Stomach (tissue), 8 donors: ENCODE measurements at regions not wholly inside any gene's neighbourhood (a gene's known extent, or its start where the extent isn't known, plus 50 kb on each side); places are given as distances from the start of the nearest gene placed in this dataset.
A peak's percentile ranks its signal among the peaks of the same experiment; 100 is the strongest.

Experiments used
- DNase-seq, 2 donors: peaks; one replicate each; pipeline versions ENCODE4 v3.0.0 to v3.0.0-alpha.2; 2013 to 2019
- H3K27ac ChIP-seq, 5 donors: fragments of 200-600 bp in 4 of 5; sonication (generic) in 4 of 5; one replicate each; pipeline ENCODE4 v1.5.1; 2013 to 2019; ENCODE audit warnings: mild to moderate bottlenecking in 1 of 5, moderate library complexity in 1 of 5
- H3K27me3 ChIP-seq, 3 donors: fragments of 200-600 bp; sonication (generic); one replicate each; pipeline ENCODE4 v1.5.1; 2017 to 2019; ENCODE audit warnings: mixed run types in 1 of 3
- H3K36me3 ChIP-seq, 4 donors: fragments of 200-600 bp; sonication (generic); 1 replicate in 3 of 4; 2 replicates in 1 of 4; pipeline ENCODE4 v1.5.1; 2016 to 2019
- H3K4me1 ChIP-seq, 4 donors: fragments of 200-600 bp; sonication (generic); one replicate each; pipeline ENCODE4 v1.5.1; 2016 to 2019
- H3K4me3 ChIP-seq, 4 donors: fragments of 200-600 bp; sonication (generic) in 3 of 4; one replicate each; pipeline ENCODE4 v1.5.1; 2016 to 2019; ENCODE audit warnings: mild to moderate bottlenecking in 1 of 4
- H3K9me3 ChIP-seq, 4 donors: fragments of 200-600 bp; sonication (generic); one replicate each; pipeline ENCODE4 v1.5.1; 2016 to 2019
- EP300 ChIP-seq: sonication (generic); formaldehyde crosslinking; IDR thresholded peaks from one replicate; pipeline ENCODE4 v1.6.1; 2017; ENCODE audit warnings: antibody characterized with exemption
- POLR2A ChIP-seq, 4 donors: fragments of 450-650 bp; IDR thresholded peaks; one replicate each; pipeline ENCODE4 v1.6.1; 2016; ENCODE audit warnings: antibody characterized with exemption in 4 of 4, control low read depth in 2 of 4, mild to moderate bottlenecking in 1 of 4, moderate library complexity in 1 of 4
- POLR2AphosphoS5 ChIP-seq, 3 donors: sonication (generic); formaldehyde crosslinking; IDR thresholded peaks; one replicate each; pipeline ENCODE4 v1.6.1; 2016; ENCODE audit warnings: antibody characterized with exemption in 3 of 3
- WGBS, 5 donors: extraction: QIAGEN DNeasy Blood & Tissue Kit in 3 of 5; methylation state at CpG; one replicate each; pipeline versions ENCODE4 v1.1.5 to v1.1.7; 2013 to 2018; 5-methylcytosine and 5-hydroxymethylcytosine counted together
- intact Hi-C: fragments of 100-400 bp; cut with DNase I; formaldehyde crosslinking; loops from one replicate; pipeline ENCODE4 v1.15.1; 2023; ENCODE audit warnings: low total_unique reads
- TF ChIP-seq, protein P1 (sequence below), 7 experiments: fragments of 450-650 bp in 4 of 7; fragments of 200-600 bp in 3 of 7; sonication (generic) in 3 of 7; IDR thresholded peaks; one replicate each; pipeline ENCODE4 v1.5.1; 2016 to 2019; ENCODE audit warnings: antibody characterized with exemption in 7 of 7, control low read depth in 2 of 7, mild to moderate bottlenecking in 1 of 7
- donor health status: healthy with polysubstance abuse.
- donor health status: Bipolar disorder and iron deficiency.
- donor health status: healthy.

DNA sequence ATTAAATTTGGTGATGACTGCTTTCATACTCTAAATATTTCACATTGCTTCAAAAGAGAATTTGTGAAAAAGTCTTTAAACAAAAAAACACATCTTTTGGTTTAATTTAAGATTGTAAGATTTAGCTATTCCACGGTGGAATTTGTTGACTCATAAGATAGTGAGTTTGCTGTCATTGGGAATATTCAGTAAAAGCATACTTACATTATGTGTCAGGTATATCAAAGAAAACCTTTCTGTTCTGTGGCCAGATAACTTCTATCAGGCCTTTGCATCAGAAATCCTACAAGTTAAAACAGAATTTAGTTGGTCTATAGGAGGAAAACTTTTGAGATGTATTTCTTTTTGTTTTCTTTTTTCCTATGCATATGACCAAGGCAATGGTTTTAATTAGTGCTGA is 148.8 kb upstream of the E2F7 start:
- Histone ChIP-seq H3K36me3 (no peaks in the 10 kb centered on the region), H3K4me3 (no peak overlapping the region), H3K27ac (no peak overlapping the region), H3K4me1 (peaks cover 0 to 12% (median 0%) of the 10 kb centered on the region in 4 donors), H3K27me3 (no peaks in the 10 kb centered on the region), H3K9me3 (peaks cover 0 to 9% (median 2%) of the 10 kb centered on the region in 4 donors)
- 15 to 57% (median 47%) methylated on average over 1 of the region's 1 CpG for WGBS, 5 donors
- intact Hi-C loops: no loop called here
- no peak for DNase-seq
- no peak for TF ChIP-seq EP300
- no peak for TF ChIP-seq POLR2AphosphoS5 (IDR thresholded peaks at IDR 0.05)
- TF ChIP-seq, protein P1, sequence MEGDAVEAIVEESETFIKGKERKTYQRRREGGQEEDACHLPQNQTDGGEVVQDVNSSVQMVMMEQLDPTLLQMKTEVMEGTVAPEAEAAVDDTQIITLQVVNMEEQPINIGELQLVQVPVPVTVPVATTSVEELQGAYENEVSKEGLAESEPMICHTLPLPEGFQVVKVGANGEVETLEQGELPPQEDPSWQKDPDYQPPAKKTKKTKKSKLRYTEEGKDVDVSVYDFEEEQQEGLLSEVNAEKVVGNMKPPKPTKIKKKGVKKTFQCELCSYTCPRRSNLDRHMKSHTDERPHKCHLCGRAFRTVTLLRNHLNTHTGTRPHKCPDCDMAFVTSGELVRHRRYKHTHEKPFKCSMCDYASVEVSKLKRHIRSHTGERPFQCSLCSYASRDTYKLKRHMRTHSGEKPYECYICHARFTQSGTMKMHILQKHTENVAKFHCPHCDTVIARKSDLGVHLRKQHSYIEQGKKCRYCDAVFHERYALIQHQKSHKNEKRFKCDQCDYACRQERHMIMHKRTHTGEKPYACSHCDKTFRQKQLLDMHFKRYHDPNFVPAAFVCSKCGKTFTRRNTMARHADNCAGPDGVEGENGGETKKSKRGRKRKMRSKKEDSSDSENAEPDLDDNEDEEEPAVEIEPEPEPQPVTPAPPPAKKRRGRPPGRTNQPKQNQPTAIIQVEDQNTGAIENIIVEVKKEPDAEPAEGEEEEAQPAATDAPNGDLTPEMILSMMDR (IDR thresholded peaks at IDR 0.05): no peak
- TF ChIP-seq POLR2A (IDR thresholded peaks at IDR 0.05): no peak

DNA sequence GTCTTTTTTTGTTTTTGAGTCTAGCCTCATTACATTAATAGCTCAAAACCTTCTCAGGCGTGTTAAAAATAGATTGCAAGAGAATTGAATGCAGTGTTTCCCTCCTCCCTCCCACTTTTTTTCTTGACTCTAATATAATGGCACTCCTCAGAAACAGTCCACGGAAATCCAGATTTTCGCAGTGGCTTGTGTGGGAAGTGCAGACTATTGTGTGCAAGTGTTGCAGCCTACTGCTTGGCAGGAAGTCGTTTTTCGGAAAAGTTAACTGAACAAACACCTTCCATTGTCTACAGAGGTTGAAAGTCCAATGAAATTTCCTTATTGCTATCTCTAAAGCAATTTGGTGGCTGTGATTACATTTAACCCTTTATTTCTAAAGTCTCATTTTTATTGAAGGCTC is 147.9 kb upstream of the E2F7 start:
- Histone ChIP-seq H3K27me3 (no peaks in the 10 kb centered on the region), H3K4me3 (no peak overlapping the region), H3K36me3 (no peaks in the 10 kb centered on the region), H3K9me3 (peaks cover 0 to 9% (median 2%) of the 10 kb centered on the region in 4 donors), H3K27ac (peak overlapping the region in 1 of 5 donors; percentile 53), H3K4me1 (peaks cover 0 to 12% (median 0%) of the 10 kb centered on the region in 4 donors)
- TF ChIP-seq, protein P1 (IDR thresholded peaks at IDR 0.05): peak in 2 of 7 experiments; percentile 8 to 25
- TF ChIP-seq POLR2AphosphoS5 (IDR thresholded peaks at IDR 0.05) (peak in 2 of 3 donors; percentile 47 to 62), EP300 (no peak), POLR2A (IDR thresholded peaks at IDR 0.05) (no peak)
- 13 to 26% (median 15%) methylated on average over 5 of the region's 5 CpGs for WGBS, 5 donors
- peak; percentile 36 to 73 for DNase-seq
- intact Hi-C loops: no loop called here

DNA sequence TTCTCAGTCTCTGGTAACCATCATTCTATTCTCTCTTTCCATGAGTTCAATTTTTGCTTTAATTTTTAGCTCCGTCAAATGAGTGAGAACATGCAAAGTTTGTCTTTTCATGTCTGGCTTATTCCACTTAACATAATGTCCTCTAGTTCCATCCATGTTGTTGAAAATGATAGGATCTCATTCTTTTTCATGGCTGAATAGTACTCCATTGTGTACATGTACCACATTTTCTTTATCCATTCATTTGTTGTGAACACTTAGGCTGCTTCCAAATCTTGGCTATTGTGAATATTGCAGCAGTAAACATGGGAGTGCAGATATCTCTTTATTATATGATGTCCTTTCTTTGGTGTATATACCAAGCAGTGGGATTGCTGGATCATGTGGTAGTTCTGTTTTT is 145.4 kb upstream of the E2F7 start:
- WGBS, 5 donors: 94 to 99% (median 96%) methylated on average over 1 of the region's 1 CpG
- Histone ChIP-seq H3K27me3 (no peaks in the 10 kb centered on the region), H3K36me3 (no peaks in the 10 kb centered on the region), H3K4me1 (peaks cover 0 to 12% (median 0%) of the 10 kb centered on the region in 4 donors), H3K4me3 (no peak overlapping the region), H3K9me3 (peaks cover 0 to 9% (median 2%) of the 10 kb centered on the region in 4 donors), H3K27ac (no peak overlapping the region)
- intact Hi-C loops: no loop called here
- no peak for DNase-seq
- TF ChIP-seq POLR2A (IDR thresholded peaks at IDR 0.05) (no peak), POLR2AphosphoS5 (IDR thresholded peaks at IDR 0.05) (no peak), EP300 (no peak)
- TF ChIP-seq, protein P1 (IDR thresholded peaks at IDR 0.05): no peak

DNA sequence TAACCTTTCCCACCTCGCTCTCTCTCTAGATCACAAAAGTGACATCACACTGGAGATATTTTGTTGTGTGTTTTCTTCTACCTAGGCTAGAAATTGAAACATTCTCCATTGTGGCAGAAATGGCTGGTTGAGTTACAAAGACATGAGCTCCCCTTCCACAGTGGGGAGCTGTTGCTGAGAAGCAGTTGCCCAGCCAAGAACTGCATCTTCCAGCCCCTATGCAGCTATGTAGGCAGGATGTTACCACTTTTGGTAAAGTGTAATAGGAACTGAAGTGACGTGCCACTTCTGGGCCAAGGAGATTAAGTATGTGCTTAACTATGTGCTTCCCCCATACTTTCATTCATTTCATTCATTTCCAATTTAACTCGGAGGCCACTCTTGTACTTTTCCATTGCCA is 138.7 kb upstream of the E2F7 start:
- Histone ChIP-seq H3K36me3 (no peaks in the 10 kb centered on the region), H3K27me3 (no peaks in the 10 kb centered on the region), H3K4me3 (no peak overlapping the region), H3K4me1 (no peaks in the 10 kb centered on the region), H3K27ac (no peak overlapping the region), H3K9me3 (no peaks in the 10 kb centered on the region)
- intact Hi-C loops: no loop called here
- TF ChIP-seq POLR2A (IDR thresholded peaks at IDR 0.05): no peak
- TF ChIP-seq POLR2AphosphoS5 (IDR thresholded peaks at IDR 0.05): no peak
- TF ChIP-seq, protein P1 (IDR thresholded peaks at IDR 0.05): no peak
- no peak for TF ChIP-seq EP300
- no peak for DNase-seq
- WGBS, 5 donors: 70 to 89% (median 76%) methylated on average over 3 of the region's 3 CpGs
